GM12878 (cell line): ENCODE measurements at regions not wholly inside any gene's neighbourhood (a gene's known extent, or its start where the extent isn't known, plus 50 kb on each side); places are given as distances from the start of the nearest gene placed in this dataset.

Experiments used
- ATAC-seq: fragments of 200-7000 bp; cut with Tn5 transposase; 3 replicates; pipeline ENCODE4 v1.9.1; 2020; ENCODE audit warnings: mild to moderate bottlenecking, moderate library complexity
- BruUV-seq: library from RNA; stranded (reverse); fragments of 400-500 nt; replicated peaks from 2 replicates; lab custom pipeline; 2021; lab: Mats Ljungman, UMichigan
- CTCF ChIA-PET: fragments of 300-600 bp; sonication (Branson Sonifier 250); formaldehyde crosslinking; extraction: SDS; loops from one replicate; lab custom pipeline; 2021; ENCODE audit warnings: inconsistent platforms; lab: Yijun Ruan, JAX
- POLR2A ChIA-PET: fragments of 350-600 bp; formaldehyde crosslinking; extraction: SDS; loops from one replicate; lab custom pipeline; 2021; ENCODE audit warnings: inconsistent platforms; lab: Charles Lee
- RAD21 ChIA-PET: fragments of 300-600 bp; sonication (Branson Sonifier 250); formaldehyde crosslinking; loops from one replicate; lab custom pipeline; 2023; ENCODE audit warnings: antibody characterized with exemption; ENCODE audit not compliant: unreplicated experiment; lab: Charles Lee
- SMC1A ChIA-PET: fragments of 300-600 bp; sonication (Branson Sonifier 250); formaldehyde crosslinking; loops from one replicate; lab custom pipeline; 2023; ENCODE audit not compliant: unreplicated experiment, uncharacterized antibody; lab: Charles Lee
- DNase-seq: peaks from one replicate; pipeline ENCODE4 v3.0.0-alpha.2; 2011; ENCODE audit warnings: low read depth, low spot score
- FAIRE-seq: peaks from 3 replicates; lab custom pipeline; 2011; peaks lifted over from hg19 to GRCh38; lab: Jason Lieb, UNC
- H2AFZ ChIP-seq: 2 replicates; pipeline ENCODE4 v1.6.0; 2011; ENCODE audit warnings: low read depth, low read length, control low read depth; ENCODE audit not compliant: control insufficient read depth
- H3K27ac ChIP-seq: 2 replicates; pipeline ENCODE4 v1.5.1; 2011; ENCODE audit warnings: control low read depth; ENCODE audit not compliant: control insufficient read depth, insufficient read depth
- H3K27me3 ChIP-seq, 2 experiments: replicated peaks in 1 of 2; 2 replicates each; pipeline versions ENCODE4 v1.6.0 to v1.6.1; 2011; ENCODE audit warnings: low read length in 1 of 2; ENCODE audit not compliant: control insufficient read depth in 2 of 2, insufficient read depth in 2 of 2
- H3K36me3 ChIP-seq, 2 experiments: 2 replicates each; pipeline ENCODE4 v1.5.1; 2011; ENCODE audit warnings: low read length in 1 of 2; ENCODE audit not compliant: control insufficient read depth in 2 of 2, insufficient read depth in 2 of 2
- H3K4me1 ChIP-seq: 2 replicates; pipeline ENCODE4 v1.6.1; 2011; ENCODE audit warnings: mild to moderate bottlenecking, low read length, moderate library complexity, mixed read lengths; ENCODE audit not compliant: control insufficient read depth, insufficient read depth
- H3K4me2 ChIP-seq: 2 replicates; pipeline ENCODE4 v1.6.0; 2011; ENCODE audit warnings: control low read depth; ENCODE audit not compliant: control insufficient read depth, insufficient read depth
- H3K4me3 ChIP-seq: fragments of 200-600 bp; sonication (generic); 2 replicates; pipeline ENCODE4 v1.5.1; 2016
- H3K79me2 ChIP-seq: 2 replicates; pipeline ENCODE4 v1.6.0; 2011; ENCODE audit warnings: low read length; ENCODE audit not compliant: control insufficient read depth, insufficient read depth
- H3K9ac ChIP-seq: 2 replicates; pipeline ENCODE4 v1.8.0; 2011; ENCODE audit warnings: low read length, control low read depth, mixed read lengths; ENCODE audit not compliant: control insufficient read depth, insufficient read depth
- H3K9me3 ChIP-seq: replicated peaks from 3 replicates; pipeline ENCODE4 v1.5.1; 2011; ENCODE audit warnings: mild to moderate bottlenecking, low read length; ENCODE audit not compliant: control insufficient read depth, insufficient read depth
- H4K20me1 ChIP-seq: 2 replicates; pipeline ENCODE4 v1.6.0; 2011; ENCODE audit not compliant: control insufficient read depth, insufficient read depth
- ATF7 ChIP-seq: fragments of 450-650 bp; IDR thresholded peaks from 2 replicates; pipeline ENCODE4 v1.6.1; 2016; ENCODE audit warnings: low read depth, mild to moderate bottlenecking
- BRCA1 ChIP-seq: IDR thresholded peaks from 2 replicates; pipeline ENCODE4 v1.6.1; 2011; ENCODE audit warnings: low read depth, low read length, improper control_type of control experiment
- PBX3 ChIP-seq: IDR thresholded peaks from 2 replicates; pipeline ENCODE4 v1.6.1; 2011; ENCODE audit warnings: mild to moderate bottlenecking, low read depth, low read length, moderate library complexity; ENCODE audit not compliant: insufficient replicate concordance
- SKIL ChIP-seq: fragments of 450-650 bp; IDR thresholded peaks from 2 replicates; pipeline ENCODE4 v1.6.1; 2017; ENCODE audit warnings: mild to moderate bottlenecking, low read depth, inconsistent platforms; ENCODE audit not compliant: poor library complexity, severe bottlenecking
- USF2 ChIP-seq: IDR thresholded peaks from 2 replicates; pipeline ENCODE4 v1.6.1; 2011; ENCODE audit warnings: low read depth, low read length, improper control_type of control experiment, borderline replicate concordance
- WRNIP1 ChIP-seq: IDR thresholded peaks from 2 replicates; pipeline ENCODE4 v1.6.1; 2011; ENCODE audit warnings: low read depth, low read length, improper control_type of control experiment, borderline replicate concordance
- ZNF687 ChIP-seq: fragments of 450-650 bp; IDR thresholded peaks from 2 replicates; pipeline ENCODE4 v1.6.1; 2017; ENCODE audit warnings: mild to moderate bottlenecking, moderate library complexity
- WGBS: methylation state at CpG from one replicate; pipeline ENCODE4 v1.1.6; 2016; ENCODE audit warnings: low lambda C conversion rate; ENCODE audit not compliant: insufficient replicate concordance, insufficient coverage; ENCODE audit errors: missing lambda C conversion rate; 5-methylcytosine and 5-hydroxymethylcytosine counted together
- in situ Hi-C: fragments of 300-500 bp; cut with MboI; formaldehyde crosslinking; loops from 9 replicates; pipeline ENCODE4 v1.14.3; 2018; ENCODE audit warnings: mixed read lengths
- intact Hi-C: fragments of 100-400 bp; cut with micrococcal nuclease; formaldehyde crosslinking; loops from one replicate; pipeline ENCODE4 v1.14.2; 2022; ENCODE audit not compliant: unreplicated experiment
- TF ChIP-seq, protein P1 (sequence below): fragments of 150-350 bp; IDR thresholded peaks from 2 replicates; pipeline ENCODE4 v1.6.1; 2014; ENCODE audit warnings: mild to moderate bottlenecking, low read depth, low read length

DNA sequence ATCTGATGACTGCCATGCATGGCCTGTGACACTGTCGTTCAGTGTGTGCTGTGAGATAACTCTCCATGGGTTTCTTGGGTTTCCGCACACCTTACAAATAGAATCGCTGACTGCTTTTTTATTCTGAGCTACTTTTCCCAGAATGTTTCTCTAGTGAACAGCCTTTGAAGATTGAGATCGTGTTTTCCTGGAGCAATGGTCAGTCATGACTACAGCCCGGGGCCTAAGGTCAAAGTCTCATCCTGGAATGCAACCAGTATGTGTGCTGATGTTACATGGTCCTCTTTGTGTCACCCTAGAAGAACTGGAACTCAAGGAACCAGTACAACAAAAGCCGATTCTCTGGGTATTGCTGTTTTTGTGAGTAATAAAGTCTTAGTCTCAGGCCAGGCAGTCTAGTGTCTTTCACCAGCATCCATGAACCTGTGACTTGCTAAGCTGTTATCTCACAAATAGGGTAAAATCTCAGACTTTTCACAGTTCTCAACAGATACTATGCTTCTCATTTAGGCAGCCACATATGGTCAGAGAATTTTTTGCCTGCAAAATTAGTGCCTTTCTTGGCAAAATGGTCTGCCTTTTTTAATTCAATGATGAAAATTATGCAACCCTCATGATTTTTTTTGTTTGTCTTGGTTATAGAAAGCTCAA, 124.9 kb upstream of the PIEZO2 start:
- H4K20me1 ChIP-seq, result no peaks in the 10 kb centered on the region
- no peak overlapping the region for H3K4me3 ChIP-seq
- H3K4me2 ChIP-seq, result no peak overlapping the region
- H3K9ac ChIP-seq, result no peak overlapping the region
- 39% methylated on average over 6 of the region's 6 CpGs for WGBS
- H3K4me1 ChIP-seq, result no peaks in the 10 kb centered on the region
- H2AFZ ChIP-seq, result no peak overlapping the region
- SMC1A ChIA-PET, result interaction anchor here (0.6 to 1.0 kb wide), 3 partner anchors 33 to 1118 kb away, joined by 3 read pairs; no protein-coding TSS in a partner anchor
- RAD21 ChIA-PET, result interaction anchor here (1.2 kb wide), 1 partner anchor 16 kb away, joined by 3 read pairs; no protein-coding TSS in a partner anchor
- no peak for ATAC-seq
- intact Hi-C loops, result loop anchor here (10.0 kb wide), 2 partner anchors 59 to 809 kb away; no protein-coding TSS in a partner anchor
- H3K27me3 ChIP-seq, result no peaks in the 10 kb centered on the region; a peak in 2 of 4 replicates
- H3K27ac ChIP-seq, result no peak overlapping the region
- FAIRE-seq, result no peak
- DNase-seq, result no peak
- no peaks in the 10 kb centered on the region; the same call in 2 of the 3 replicates for H3K9me3 ChIP-seq
- BruUV-seq, result no TSS peak
- H3K36me3 ChIP-seq, result no peaks in the 10 kb centered on the region
- in situ Hi-C loops, result no loop called here
- POLR2A ChIA-PET, result no interaction called here
- CTCF ChIA-PET, result interaction anchor here (0.7 to 2.2 kb wide), 2 partner anchors 36 to 51 kb away, joined by 3 to 9 read pairs; no protein-coding TSS in a partner anchor
- H3K79me2 ChIP-seq, result no peaks in the 10 kb centered on the region
- TF ChIP-seq USF2 (no peak), SKIL (no peak), ATF7 (no peak), BRCA1 (no peak), PBX3 (no peak), WRNIP1 (no peak), ZNF687 (no peak)
- TF ChIP-seq, protein P1, sequence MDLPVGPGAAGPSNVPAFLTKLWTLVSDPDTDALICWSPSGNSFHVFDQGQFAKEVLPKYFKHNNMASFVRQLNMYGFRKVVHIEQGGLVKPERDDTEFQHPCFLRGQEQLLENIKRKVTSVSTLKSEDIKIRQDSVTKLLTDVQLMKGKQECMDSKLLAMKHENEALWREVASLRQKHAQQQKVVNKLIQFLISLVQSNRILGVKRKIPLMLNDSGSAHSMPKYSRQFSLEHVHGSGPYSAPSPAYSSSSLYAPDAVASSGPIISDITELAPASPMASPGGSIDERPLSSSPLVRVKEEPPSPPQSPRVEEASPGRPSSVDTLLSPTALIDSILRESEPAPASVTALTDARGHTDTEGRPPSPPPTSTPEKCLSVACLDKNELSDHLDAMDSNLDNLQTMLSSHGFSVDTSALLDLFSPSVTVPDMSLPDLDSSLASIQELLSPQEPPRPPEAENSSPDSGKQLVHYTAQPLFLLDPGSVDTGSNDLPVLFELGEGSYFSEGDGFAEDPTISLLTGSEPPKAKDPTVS, result no peak
